SU-DHL-6 (cell line): ENCODE measurements at regions not wholly inside any gene's neighbourhood (a gene's known extent, or its start where the extent isn't known, plus 50 kb on each side); places are given as distances from the start of the nearest gene placed in this dataset.

ENCODE experiments used
- H2AFZ ChIP-seq: fragments of 200-600 bp; sonication (generic); 2 replicates; pipeline ENCODE4 v1.6.1; 2014; ENCODE audit warnings: low read depth, mild to moderate bottlenecking, moderate library complexity, mixed read lengths, antibody characterized with exemption, low read length; ENCODE audit not compliant: severe bottlenecking
- H3F3A ChIP-seq: fragments of 200-600 bp; shearing (Covaris generic); 2 replicates; pipeline ENCODE4 v1.6.0; 2016; ENCODE audit warnings: antibody characterized with exemption, mild to moderate bottlenecking; ENCODE audit not compliant: insufficient read depth
- H3K27ac ChIP-seq: fragments of 200-600 bp; sonication (generic); 2 replicates; pipeline ENCODE4 v1.5.1; 2016; ENCODE audit warnings: low read depth, mild to moderate bottlenecking, low read length, moderate library complexity, mixed read lengths
- H3K27me3 ChIP-seq: fragments of 200-600 bp; sonication (generic), shearing (Covaris generic); 2 replicates; pipeline ENCODE4 v1.6.0; 2014; ENCODE audit warnings: mild to moderate bottlenecking, low read length
- H3K36me3 ChIP-seq: fragments of 200-600 bp; sonication (generic); 2 replicates; pipeline ENCODE4 v1.6.1; 2014; ENCODE audit warnings: mild to moderate bottlenecking, low read length, mixed read lengths
- H3K4me2 ChIP-seq: fragments of 300-600, 200-600 bp; shearing (Covaris generic), sonication (generic); 2 replicates; pipeline ENCODE4 v1.6.0; 2014; ENCODE audit warnings: low read length, low read depth, mild to moderate bottlenecking; ENCODE audit not compliant: poor library complexity, severe bottlenecking
- H3K4me3 ChIP-seq: fragments of 200-600 bp; sonication (generic); 2 replicates; pipeline ENCODE4 v1.5.1; 2014; ENCODE audit warnings: antibody characterized with exemption, low read length, mild to moderate bottlenecking, mixed read lengths; ENCODE audit not compliant: insufficient read depth, poor library complexity, severe bottlenecking
- H3K79me2 ChIP-seq: fragments of 200-600 bp; sonication (generic); 2 replicates; pipeline ENCODE4 v1.6.1; 2014; ENCODE audit warnings: mild to moderate bottlenecking, low read length, moderate library complexity; ENCODE audit not compliant: insufficient read depth
- H3K9ac ChIP-seq: fragments of 200-600 bp; sonication (generic); 2 replicates; pipeline ENCODE4 v1.7.0; 2014; ENCODE audit warnings: mild to moderate bottlenecking, low read length
- H3K9me2 ChIP-seq: fragments of 200-600 bp; sonication (generic); replicated peaks from 2 replicates; pipeline ENCODE4 v1.6.1; 2014; ENCODE audit warnings: low read length; ENCODE audit not compliant: insufficient read depth
- H3K9me3 ChIP-seq: fragments of 200-600 bp; sonication (generic); 2 replicates; pipeline ENCODE4 v1.6.1; 2014; ENCODE audit warnings: low read length, mixed read lengths; ENCODE audit not compliant: insufficient read depth
- H4K20me1 ChIP-seq: fragments of 200-600 bp; sonication (generic); 2 replicates; pipeline ENCODE4 v1.6.1; 2014; ENCODE audit warnings: low read depth, mild to moderate bottlenecking, antibody characterized with exemption, low read length, moderate library complexity, mixed read lengths
- EZH2phosphoT487 ChIP-seq: fragments of 200-600 bp; sonication (generic), shearing (Covaris generic); conservative IDR thresholded peaks from 2 replicates; pipeline ENCODE4 v1.6.1; 2018; ENCODE audit warnings: mild to moderate bottlenecking, antibody characterized with exemption, low read length, moderate library complexity, mixed read lengths
- TF ChIP-seq, protein P1 (sequence below): fragments of 200-600 bp; sonication (generic); IDR thresholded peaks from one replicate; pipeline ENCODE4 v1.5.1; 2017; ENCODE audit warnings: antibody characterized with exemption, mild to moderate bottlenecking, low read length, moderate library complexity; ENCODE audit not compliant: insufficient read depth, poor library complexity, severe bottlenecking

DNA sequence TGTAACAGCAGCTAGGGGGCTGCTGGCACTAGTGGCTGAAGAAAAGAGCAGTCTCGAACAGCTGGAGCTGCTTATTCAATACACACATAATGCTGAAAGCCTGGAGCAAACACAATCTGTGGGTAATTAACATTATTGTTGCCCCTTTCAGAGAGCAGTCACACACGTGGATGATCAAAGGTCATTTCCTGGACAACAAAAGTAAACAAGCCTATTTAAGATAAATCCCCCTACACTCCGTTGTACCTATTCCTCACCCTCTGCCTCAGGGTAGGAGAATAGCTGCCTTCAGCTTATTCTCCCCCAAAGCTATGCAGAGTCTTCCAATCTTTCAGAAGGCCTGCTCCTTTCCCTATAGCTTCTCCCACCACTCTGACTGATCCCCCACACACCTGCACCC lies 803.9 kb downstream of the C4orf33 start:
- Histone ChIP-seq H3K27me3 (no peaks in the 10 kb centered on the region), H3K9ac (no peak overlapping the region), H3K9me3 (no peaks in the 10 kb centered on the region), H3K9me2 (no peaks in the 10 kb centered on the region), H3K79me2 (no peaks in the 10 kb centered on the region), H3K4me3 (no peak overlapping the region), H3F3A (no peaks in the 10 kb centered on the region), H3K36me3 (no peaks in the 10 kb centered on the region), H3K27ac (no peak overlapping the region), H3K4me2 (no peak overlapping the region), H4K20me1 (no peaks in the 10 kb centered on the region), H2AFZ (no peak overlapping the region)
- no peak for TF ChIP-seq EZH2phosphoT487
- TF ChIP-seq, protein P1, sequence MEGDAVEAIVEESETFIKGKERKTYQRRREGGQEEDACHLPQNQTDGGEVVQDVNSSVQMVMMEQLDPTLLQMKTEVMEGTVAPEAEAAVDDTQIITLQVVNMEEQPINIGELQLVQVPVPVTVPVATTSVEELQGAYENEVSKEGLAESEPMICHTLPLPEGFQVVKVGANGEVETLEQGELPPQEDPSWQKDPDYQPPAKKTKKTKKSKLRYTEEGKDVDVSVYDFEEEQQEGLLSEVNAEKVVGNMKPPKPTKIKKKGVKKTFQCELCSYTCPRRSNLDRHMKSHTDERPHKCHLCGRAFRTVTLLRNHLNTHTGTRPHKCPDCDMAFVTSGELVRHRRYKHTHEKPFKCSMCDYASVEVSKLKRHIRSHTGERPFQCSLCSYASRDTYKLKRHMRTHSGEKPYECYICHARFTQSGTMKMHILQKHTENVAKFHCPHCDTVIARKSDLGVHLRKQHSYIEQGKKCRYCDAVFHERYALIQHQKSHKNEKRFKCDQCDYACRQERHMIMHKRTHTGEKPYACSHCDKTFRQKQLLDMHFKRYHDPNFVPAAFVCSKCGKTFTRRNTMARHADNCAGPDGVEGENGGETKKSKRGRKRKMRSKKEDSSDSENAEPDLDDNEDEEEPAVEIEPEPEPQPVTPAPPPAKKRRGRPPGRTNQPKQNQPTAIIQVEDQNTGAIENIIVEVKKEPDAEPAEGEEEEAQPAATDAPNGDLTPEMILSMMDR: no peak

- TF ChIP-seq, protein P1: no peak
- no peak for TF ChIP-seq EZH2phosphoT487
These were observed 804.5 kb downstream of the C4orf33 start for GRCh38 chr4:129900430-129900953.

GRCh38 chr4:129901205-129901604 lies 805.3 kb downstream of the C4orf33 start:
- no peaks in the 10 kb centered on the region for H3K9me2 ChIP-seq
- no peaks in the 10 kb centered on the region for H3F3A ChIP-seq
- no peak overlapping the region for H3K27ac ChIP-seq
- no peak overlapping the region for H2AFZ ChIP-seq
- H3K36me3 ChIP-seq: no peaks in the 10 kb centered on the region
- no peaks in the 10 kb centered on the region for H4K20me1 ChIP-seq
- no peak overlapping the region for H3K4me2 ChIP-seq
- H3K79me2 ChIP-seq: no peaks in the 10 kb centered on the region
- H3K27me3 ChIP-seq: no peaks in the 10 kb centered on the region
- no peak overlapping the region for H3K4me3 ChIP-seq
- no peak overlapping the region for H3K9ac ChIP-seq
- H3K9me3 ChIP-seq: no peaks in the 10 kb centered on the region
- TF ChIP-seq EZH2phosphoT487: no peak
- TF ChIP-seq, protein P1: no peak

More at GRCh38 chr4:129900430-129900953, 804.5 kb downstream of the C4orf33 start:
- no peak overlapping the region for H2AFZ ChIP-seq
- H3K36me3 ChIP-seq: no peaks in the 10 kb centered on the region
- H3K9ac ChIP-seq: no peak overlapping the region
- H3K4me2 ChIP-seq: no peak overlapping the region
- no peaks in the 10 kb centered on the region for H3K9me2 ChIP-seq
- H3F3A ChIP-seq: no peaks in the 10 kb centered on the region
- no peaks in the 10 kb centered on the region for H3K9me3 ChIP-seq
- H3K27ac ChIP-seq: no peak overlapping the region
- no peaks in the 10 kb centered on the region for H4K20me1 ChIP-seq
- no peaks in the 10 kb centered on the region for H3K79me2 ChIP-seq
- no peaks in the 10 kb centered on the region for H3K27me3 ChIP-seq
- no peak overlapping the region for H3K4me3 ChIP-seq
